ENCODE measurements at regions not wholly inside any gene's neighbourhood (a gene's known extent, or its start where the extent isn't known, plus 50 kb on each side); places are given as distances from the start of the nearest gene placed in this dataset.

GRCh38 chr12:25615119-25615518, 62.0 kb upstream of the LMNTD1 start:
- TF ChIP-seq EZH2phosphoT487 (IDR thresholded peaks at IDR 0.05; ENCODE audit: borderline replicate concordance), result no peak
- TF ChIP-seq CTCF (conservative IDR thresholded peaks at IDR 0.05; ENCODE audit: low read length), result no peak
- Histone ChIP-seq H3K4me3 (ENCODE audit: low read length, poor library complexity, severe bottlenecking) (no peak overlapping the region), H2AFZ (ENCODE audit: low read length) (no peak overlapping the region), H3K9me3 (ENCODE audit: insufficient read depth, low read depth, low read length) (no peaks in the 10 kb centered on the region), H3K27me3 (ENCODE audit: insufficient read depth, low read length, poor library complexity, severe bottlenecking) (no peaks in the 10 kb centered on the region), H3K9me2 (replicated peaks; ENCODE audit: low read depth, low read length) (no peaks in the 10 kb centered on the region), H3K79me2 (ENCODE audit: insufficient read depth, low read length) (no peaks in the 10 kb centered on the region), H3F3A (ENCODE audit: low read depth) (no peaks in the 10 kb centered on the region), H3K4me2 (ENCODE audit: low read depth, low read length, poor library complexity, severe bottlenecking) (no peak overlapping the region), H3K36me3 (ENCODE audit: insufficient read depth, low read length) (no peaks in the 10 kb centered on the region), H4K20me1 (ENCODE audit: insufficient read depth, low read length, poor library complexity, severe bottlenecking) (no peaks in the 10 kb centered on the region), H3K9ac (ENCODE audit: low read depth, low read length, poor library complexity, severe bottlenecking) (no peak overlapping the region), H3K4me1 (ENCODE audit: insufficient read depth, low read length, poor library complexity, severe bottlenecking) (peaks cover 6% of the 10 kb centered on the region)

- Histone ChIP-seq H3K9ac (ENCODE audit: low read depth, low read length, poor library complexity, severe bottlenecking) (no peak overlapping the region), H4K20me1 (ENCODE audit: insufficient read depth, low read length, poor library complexity, severe bottlenecking) (no peaks in the 10 kb centered on the region), H3K9me2 (replicated peaks; ENCODE audit: low read depth, low read length) (no peaks in the 10 kb centered on the region), H3K9me3 (ENCODE audit: insufficient read depth, low read depth, low read length) (no peaks in the 10 kb centered on the region), H3K4me2 (ENCODE audit: low read depth, low read length, poor library complexity, severe bottlenecking) (no peak overlapping the region), H2AFZ (ENCODE audit: low read length) (no peak overlapping the region), H3K36me3 (ENCODE audit: insufficient read depth, low read length) (no peaks in the 10 kb centered on the region), H3K4me3 (ENCODE audit: low read length, poor library complexity, severe bottlenecking) (no peak overlapping the region), H3F3A (ENCODE audit: low read depth) (no peaks in the 10 kb centered on the region), H3K27me3 (ENCODE audit: insufficient read depth, low read length, poor library complexity, severe bottlenecking) (no peaks in the 10 kb centered on the region), H3K79me2 (ENCODE audit: insufficient read depth, low read length) (no peaks in the 10 kb centered on the region), H3K4me1 (ENCODE audit: insufficient read depth, low read length, poor library complexity, severe bottlenecking) (peaks cover 6% of the 10 kb centered on the region)
- no peak for TF ChIP-seq CTCF (conservative IDR thresholded peaks at IDR 0.05; ENCODE audit: low read length)
- no peak for TF ChIP-seq EZH2phosphoT487 (IDR thresholded peaks at IDR 0.05; ENCODE audit: borderline replicate concordance)
These were observed 63.2 kb upstream of the LMNTD1 start for GRCh38 chr12:25616286-25616685.

- no peaks in the 10 kb centered on the region for H3K27me3 ChIP-seq (ENCODE audit: insufficient read depth, low read length, poor library complexity, severe bottlenecking)
These were observed 64.9 kb upstream of the LMNTD1 start for GRCh38 chr12:25617991-25618390.

More at GRCh38 chr12:25617991-25618390, 64.9 kb upstream of the LMNTD1 start:
- Histone ChIP-seq H3K9me3 (ENCODE audit: insufficient read depth, low read depth, low read length) (no peaks in the 10 kb centered on the region), H3F3A (ENCODE audit: low read depth) (no peaks in the 10 kb centered on the region), H3K4me1 (ENCODE audit: insufficient read depth, low read length, poor library complexity, severe bottlenecking) (peaks cover 6% of the 10 kb centered on the region), H3K9ac (ENCODE audit: low read depth, low read length, poor library complexity, severe bottlenecking) (no peak overlapping the region), H3K79me2 (ENCODE audit: insufficient read depth, low read length) (no peaks in the 10 kb centered on the region), H4K20me1 (ENCODE audit: insufficient read depth, low read length, poor library complexity, severe bottlenecking) (no peaks in the 10 kb centered on the region), H2AFZ (ENCODE audit: low read length) (no peak overlapping the region), H3K36me3 (ENCODE audit: insufficient read depth, low read length) (no peaks in the 10 kb centered on the region), H3K4me3 (ENCODE audit: low read length, poor library complexity, severe bottlenecking) (no peak overlapping the region), H3K4me2 (ENCODE audit: low read depth, low read length, poor library complexity, severe bottlenecking) (no peak overlapping the region), H3K9me2 (replicated peaks; ENCODE audit: low read depth, low read length) (no peaks in the 10 kb centered on the region)
- TF ChIP-seq EZH2phosphoT487 (IDR thresholded peaks at IDR 0.05; ENCODE audit: borderline replicate concordance) (no peak), CTCF (conservative IDR thresholded peaks at IDR 0.05; ENCODE audit: low read length) (no peak)

Data from Loucy (cell line).